Kidney epithelial cell (primary cell): ENCODE measurements at regions not wholly inside any gene's neighbourhood (a gene's known extent, or its start where the extent isn't known, plus 50 kb on each side); places are given as distances from the start of the nearest gene placed in this dataset.

Experiments
- DNase-seq: peaks from one replicate; pipeline ENCODE4 v3.0.0-alpha.2; 2010; ENCODE audit warnings: low read depth
- H3K27me3 ChIP-seq: 2 replicates; pipeline ENCODE4 v1.6.0; 2011; ENCODE audit warnings: low read length; ENCODE audit not compliant: control insufficient read depth, insufficient read depth
- H3K36me3 ChIP-seq: 2 replicates; pipeline ENCODE4 v1.5.1; 2011; ENCODE audit warnings: low read length; ENCODE audit not compliant: control insufficient read depth, insufficient read depth
- H3K4me3 ChIP-seq: 2 replicates; pipeline ENCODE4 v1.5.1; 2011; ENCODE audit warnings: low read depth, mild to moderate bottlenecking, control low read depth, low read length
- TF ChIP-seq, protein P1 (sequence below): IDR thresholded peaks from 2 replicates; pipeline ENCODE4 v1.5.1; 2011; ENCODE audit warnings: mild to moderate bottlenecking, moderate library complexity, low read length, control low read depth, inconsistent platforms; ENCODE audit not compliant: insufficient read depth, poor library complexity, severe bottlenecking

DNA sequence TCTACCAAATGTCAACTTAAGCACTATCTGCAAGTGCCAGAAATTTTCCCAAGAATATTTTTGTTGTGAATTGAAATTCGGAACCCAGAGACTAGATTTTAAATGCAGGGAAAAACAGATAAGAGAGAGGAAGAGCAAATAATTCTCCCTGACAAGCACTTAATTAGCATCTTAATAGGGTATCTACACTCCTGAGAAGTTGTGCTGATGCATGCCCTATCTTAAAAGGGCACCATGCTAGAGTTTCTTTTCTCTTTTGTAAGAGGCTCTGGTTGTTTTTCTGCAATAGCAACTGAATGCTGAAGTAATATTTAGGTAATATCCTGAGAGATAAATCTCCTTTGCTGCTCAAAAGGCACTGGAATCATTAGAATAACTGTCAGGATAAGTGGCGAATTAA, 139.9 kb upstream of the UGT8 start:
- no peaks in the 10 kb centered on the region for H3K27me3 ChIP-seq
- no peaks in the 10 kb centered on the region for H3K36me3 ChIP-seq
- no peak for DNase-seq
- TF ChIP-seq, protein P1, sequence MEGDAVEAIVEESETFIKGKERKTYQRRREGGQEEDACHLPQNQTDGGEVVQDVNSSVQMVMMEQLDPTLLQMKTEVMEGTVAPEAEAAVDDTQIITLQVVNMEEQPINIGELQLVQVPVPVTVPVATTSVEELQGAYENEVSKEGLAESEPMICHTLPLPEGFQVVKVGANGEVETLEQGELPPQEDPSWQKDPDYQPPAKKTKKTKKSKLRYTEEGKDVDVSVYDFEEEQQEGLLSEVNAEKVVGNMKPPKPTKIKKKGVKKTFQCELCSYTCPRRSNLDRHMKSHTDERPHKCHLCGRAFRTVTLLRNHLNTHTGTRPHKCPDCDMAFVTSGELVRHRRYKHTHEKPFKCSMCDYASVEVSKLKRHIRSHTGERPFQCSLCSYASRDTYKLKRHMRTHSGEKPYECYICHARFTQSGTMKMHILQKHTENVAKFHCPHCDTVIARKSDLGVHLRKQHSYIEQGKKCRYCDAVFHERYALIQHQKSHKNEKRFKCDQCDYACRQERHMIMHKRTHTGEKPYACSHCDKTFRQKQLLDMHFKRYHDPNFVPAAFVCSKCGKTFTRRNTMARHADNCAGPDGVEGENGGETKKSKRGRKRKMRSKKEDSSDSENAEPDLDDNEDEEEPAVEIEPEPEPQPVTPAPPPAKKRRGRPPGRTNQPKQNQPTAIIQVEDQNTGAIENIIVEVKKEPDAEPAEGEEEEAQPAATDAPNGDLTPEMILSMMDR = no peak
- H3K4me3 ChIP-seq = no peak overlapping the region

DNA sequence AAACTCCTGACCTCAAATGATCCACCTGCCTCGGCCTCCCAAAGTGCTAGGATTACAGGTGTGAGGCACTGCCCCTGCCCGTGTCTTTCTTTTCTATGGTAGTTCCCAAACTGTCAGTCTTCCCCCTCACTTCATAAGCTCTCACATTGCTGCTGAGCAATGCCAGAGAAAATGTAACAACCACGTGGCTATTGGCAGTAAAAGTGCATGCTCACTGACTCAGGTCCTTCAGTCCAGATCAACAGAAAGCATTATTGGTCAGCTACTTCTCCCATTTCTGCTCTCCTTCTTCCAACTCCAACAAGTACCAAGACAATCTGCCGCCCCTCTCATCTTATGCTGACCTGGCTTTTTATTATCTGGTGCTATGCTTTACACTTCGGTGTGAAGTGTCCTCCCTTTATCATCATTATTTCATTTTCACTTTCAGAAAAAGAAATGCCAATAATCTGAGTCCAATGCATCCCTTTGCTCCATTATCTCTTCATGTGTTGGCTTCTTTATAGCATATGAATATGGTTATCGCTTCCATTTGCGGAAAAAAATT, 133.8 kb upstream of the UGT8 start:
- Histone ChIP-seq H3K36me3 (no peaks in the 10 kb centered on the region), H3K4me3 (no peak overlapping the region), H3K27me3 (no peaks in the 10 kb centered on the region)
- TF ChIP-seq, protein P1 = no peak
- DNase-seq = no peak

DNA sequence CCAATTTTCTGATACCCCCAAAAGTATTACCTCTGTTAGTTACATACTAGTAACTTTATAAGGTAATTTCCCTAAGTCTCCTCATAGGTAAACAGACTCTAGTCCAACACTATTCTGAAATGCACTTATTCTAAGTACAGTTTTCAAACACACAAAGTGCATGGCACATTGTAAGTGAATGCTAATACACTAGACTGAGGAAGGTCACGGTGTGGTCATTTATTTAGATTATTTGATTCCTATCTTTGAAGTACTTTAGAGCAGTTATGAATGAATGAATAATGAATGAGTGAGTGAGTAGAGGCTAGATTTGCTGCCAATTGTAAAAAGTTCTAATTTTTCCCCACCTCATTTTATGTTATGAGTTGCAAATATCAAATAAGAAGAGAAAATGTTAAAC, 132.8 kb upstream of the UGT8 start:
- H3K36me3 ChIP-seq = no peaks in the 10 kb centered on the region
- TF ChIP-seq, protein P1 = no peak
- H3K4me3 ChIP-seq = no peak overlapping the region
- no peaks in the 10 kb centered on the region for H3K27me3 ChIP-seq
- no peak for DNase-seq

DNA sequence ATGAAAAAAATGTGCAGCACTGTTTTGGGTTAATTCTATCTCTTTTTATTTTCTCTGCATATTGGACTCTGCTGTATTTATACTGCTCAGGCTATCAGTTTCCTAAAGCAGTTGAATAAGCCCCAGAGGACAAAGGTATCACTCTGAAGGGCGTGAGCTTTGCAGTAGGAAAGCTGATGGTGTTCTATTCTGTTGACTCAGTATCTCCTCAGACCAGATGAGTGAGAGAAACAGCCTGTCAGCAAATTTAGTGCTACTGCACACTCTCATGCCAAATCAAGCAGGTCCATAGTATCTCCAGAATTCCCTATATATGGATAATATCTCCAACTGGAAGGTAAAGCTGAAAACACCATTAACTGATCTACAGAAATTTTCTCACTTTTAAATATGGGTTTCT, 132.3 kb upstream of the UGT8 start:
- Histone ChIP-seq H3K4me3 (no peak overlapping the region), H3K27me3 (no peaks in the 10 kb centered on the region), H3K36me3 (no peaks in the 10 kb centered on the region)
- TF ChIP-seq, protein P1 = no peak
- DNase-seq = no peak

DNA sequence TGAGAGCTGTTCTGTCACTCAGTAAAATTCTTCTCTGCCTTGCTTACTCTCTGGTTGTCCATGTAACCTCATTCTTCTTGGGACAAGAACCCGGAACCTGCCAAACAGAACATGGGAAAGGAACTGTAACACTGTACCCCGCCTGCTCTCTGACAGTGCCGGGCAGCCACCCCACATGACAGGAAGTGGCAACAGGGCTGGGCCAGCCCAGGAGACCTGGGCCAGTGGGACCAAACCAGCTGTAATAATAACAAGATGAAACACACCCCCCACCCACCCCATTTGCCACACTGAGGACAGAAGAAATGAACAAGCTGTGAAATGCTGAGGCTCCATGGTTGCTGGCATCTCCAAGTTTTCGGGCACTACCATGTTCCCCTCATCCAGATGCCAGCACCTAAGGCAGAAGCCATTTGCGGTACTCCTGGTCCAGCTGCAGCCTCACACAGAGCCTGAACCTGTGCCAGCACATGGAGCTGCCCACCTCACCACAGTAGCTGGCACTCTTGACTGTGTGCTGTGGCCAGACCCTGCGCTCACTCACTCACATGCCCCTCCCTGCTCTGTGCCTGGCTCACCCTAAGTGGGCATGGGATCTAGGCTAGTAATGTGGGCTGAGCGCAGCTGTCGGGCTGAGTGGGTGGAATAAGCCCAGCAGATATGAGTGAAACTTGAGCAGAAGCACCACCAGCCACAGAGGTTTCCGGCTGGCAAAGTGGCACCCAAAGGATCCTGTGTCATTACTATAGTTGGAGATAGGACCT, 126.2 kb upstream of the UGT8 start:
- no peak overlapping the region for H3K4me3 ChIP-seq
- DNase-seq = no peak
- TF ChIP-seq, protein P1 = no peak
- H3K27me3 ChIP-seq = no peaks in the 10 kb centered on the region
- H3K36me3 ChIP-seq = no peaks in the 10 kb centered on the region
